ENCODE measurements at regions not wholly inside any gene's neighbourhood (a gene's known extent, or its start where the extent isn't known, plus 50 kb on each side); places are given as distances from the start of the nearest gene placed in this dataset.
A peak's percentile ranks its signal among the peaks of the same experiment; 100 is the strongest.

DNA sequence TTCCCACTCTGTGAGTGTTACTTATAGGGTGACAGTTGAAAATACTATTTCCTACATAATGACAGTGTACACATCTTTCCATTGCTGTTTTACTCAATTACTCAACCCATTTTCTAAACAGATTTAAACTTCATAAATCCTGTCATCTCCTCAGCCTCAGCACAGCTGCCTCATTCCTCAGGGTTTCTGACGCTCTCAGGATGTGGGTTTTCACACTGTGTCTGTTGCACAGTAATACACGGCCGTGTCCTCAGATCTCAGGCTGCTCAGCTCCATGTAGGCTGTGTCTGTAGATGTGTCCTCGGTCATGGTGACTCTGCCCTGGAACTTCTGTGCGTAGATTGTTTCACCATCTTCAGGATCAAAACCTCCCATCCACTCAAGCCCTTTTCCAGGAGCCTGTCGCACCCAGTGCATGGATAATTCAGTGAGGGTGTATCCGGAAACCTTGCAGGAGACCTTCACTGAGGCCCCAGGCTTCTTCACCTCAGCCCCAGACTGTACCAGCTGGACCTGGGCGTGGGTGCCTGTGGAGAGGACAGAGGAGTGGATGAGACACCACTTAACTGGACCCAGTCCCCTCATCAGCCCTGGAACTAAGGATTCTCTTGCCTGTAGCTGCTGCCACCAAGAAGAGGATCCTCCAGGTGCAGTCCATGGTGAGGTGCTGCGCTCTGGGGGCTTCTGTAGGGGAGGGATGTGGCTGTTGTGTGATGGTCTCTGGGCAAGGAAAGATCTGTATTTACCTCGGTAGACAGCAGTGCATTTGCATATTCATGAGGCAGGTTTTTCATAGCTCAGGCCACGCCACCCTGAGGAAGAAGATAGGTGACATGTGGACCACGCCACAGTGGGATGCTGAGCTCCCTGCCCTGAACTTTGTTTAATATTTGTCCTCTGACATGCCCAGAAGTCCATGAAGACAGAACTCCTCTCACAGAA, 750.2 kb downstream of the TMEM121 start:
- no peak overlapping the region for H3K4me3 ChIP-seq (ENCODE audit: low read depth, low read length)

DNA sequence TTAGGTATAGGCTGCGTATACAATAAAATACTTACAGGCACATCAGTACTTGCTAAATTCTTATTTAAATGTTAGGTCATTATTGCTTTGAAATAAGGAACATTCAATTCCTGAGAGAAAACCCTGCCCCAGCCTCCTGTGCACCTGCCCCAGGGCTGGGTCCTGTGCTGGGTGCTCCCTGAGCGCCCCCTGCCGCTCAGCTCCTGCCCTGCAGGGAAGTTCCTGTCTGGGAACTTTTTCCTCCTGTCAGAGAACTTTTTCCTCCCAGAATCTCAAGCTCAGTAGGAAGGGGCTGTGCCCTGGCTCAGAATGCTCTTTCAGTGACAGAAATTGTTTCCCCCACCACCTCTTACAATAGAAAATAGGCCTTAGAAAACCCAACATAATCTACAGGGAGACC, 751.1 kb downstream of the TMEM121 start:
- Histone ChIP-seq H3K27me3 (ENCODE audit: insufficient read depth, low read depth, severe bottlenecking) (peaks cover 59% of the 10 kb centered on the region), H3K27ac (no peak overlapping the region), H3K4me3 (ENCODE audit: low read depth, low read length) (no peak overlapping the region), H3K9me3 (ENCODE audit: severe bottlenecking) (no peaks in the 10 kb centered on the region), H3K36me3 (no peaks in the 10 kb centered on the region)
- TF ChIP-seq, protein P1, sequence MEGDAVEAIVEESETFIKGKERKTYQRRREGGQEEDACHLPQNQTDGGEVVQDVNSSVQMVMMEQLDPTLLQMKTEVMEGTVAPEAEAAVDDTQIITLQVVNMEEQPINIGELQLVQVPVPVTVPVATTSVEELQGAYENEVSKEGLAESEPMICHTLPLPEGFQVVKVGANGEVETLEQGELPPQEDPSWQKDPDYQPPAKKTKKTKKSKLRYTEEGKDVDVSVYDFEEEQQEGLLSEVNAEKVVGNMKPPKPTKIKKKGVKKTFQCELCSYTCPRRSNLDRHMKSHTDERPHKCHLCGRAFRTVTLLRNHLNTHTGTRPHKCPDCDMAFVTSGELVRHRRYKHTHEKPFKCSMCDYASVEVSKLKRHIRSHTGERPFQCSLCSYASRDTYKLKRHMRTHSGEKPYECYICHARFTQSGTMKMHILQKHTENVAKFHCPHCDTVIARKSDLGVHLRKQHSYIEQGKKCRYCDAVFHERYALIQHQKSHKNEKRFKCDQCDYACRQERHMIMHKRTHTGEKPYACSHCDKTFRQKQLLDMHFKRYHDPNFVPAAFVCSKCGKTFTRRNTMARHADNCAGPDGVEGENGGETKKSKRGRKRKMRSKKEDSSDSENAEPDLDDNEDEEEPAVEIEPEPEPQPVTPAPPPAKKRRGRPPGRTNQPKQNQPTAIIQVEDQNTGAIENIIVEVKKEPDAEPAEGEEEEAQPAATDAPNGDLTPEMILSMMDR (IDR thresholded peaks at IDR 0.05; ENCODE audit: low read depth, low read length) = peak; percentile 76
- DNase-seq = no peak

More for the DNA sequence above, 750.2 kb downstream of the TMEM121 start:
- TF ChIP-seq, protein P1 (IDR thresholded peaks at IDR 0.05; ENCODE audit: low read depth, low read length) = no peak
- Histone ChIP-seq H3K9me3 (ENCODE audit: severe bottlenecking) (no peaks in the 10 kb centered on the region), H3K27me3 (ENCODE audit: insufficient read depth, low read depth, severe bottlenecking) (peaks cover 61% of the 10 kb centered on the region), H3K27ac (no peak overlapping the region), H3K36me3 (no peaks in the 10 kb centered on the region)
- no peak for DNase-seq

DNA sequence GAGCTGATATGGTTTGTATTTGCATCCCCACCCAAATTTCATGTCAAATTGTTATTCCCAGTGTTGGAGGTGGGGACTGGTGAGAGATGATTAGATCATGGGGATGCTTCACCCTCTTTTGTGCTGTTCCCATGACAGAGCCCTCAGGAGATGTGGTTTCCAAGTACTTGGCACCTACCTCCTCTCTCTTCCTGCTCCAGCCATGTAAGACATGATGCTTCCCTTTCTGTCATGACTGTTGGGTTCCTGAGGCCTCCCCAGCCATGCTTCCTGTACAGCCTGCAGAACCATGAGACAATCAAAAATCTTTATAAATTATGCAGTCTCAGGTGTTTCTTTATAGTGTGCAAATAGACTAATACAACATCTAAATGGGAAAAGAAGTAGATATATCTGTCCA, 754.5 kb downstream of the TMEM121 start:
- no peak overlapping the region for H3K27ac ChIP-seq
- H3K27me3 ChIP-seq (ENCODE audit: insufficient read depth, low read depth, severe bottlenecking) = peaks cover 61% of the 10 kb centered on the region
- no peaks in the 10 kb centered on the region for H3K9me3 ChIP-seq (ENCODE audit: severe bottlenecking)
- no peak for DNase-seq
- H3K4me3 ChIP-seq (ENCODE audit: low read depth, low read length) = no peak overlapping the region
- H3K36me3 ChIP-seq = no peaks in the 10 kb centered on the region
- TF ChIP-seq, protein P1 (IDR thresholded peaks at IDR 0.05; ENCODE audit: low read depth, low read length) = no peak

DNA sequence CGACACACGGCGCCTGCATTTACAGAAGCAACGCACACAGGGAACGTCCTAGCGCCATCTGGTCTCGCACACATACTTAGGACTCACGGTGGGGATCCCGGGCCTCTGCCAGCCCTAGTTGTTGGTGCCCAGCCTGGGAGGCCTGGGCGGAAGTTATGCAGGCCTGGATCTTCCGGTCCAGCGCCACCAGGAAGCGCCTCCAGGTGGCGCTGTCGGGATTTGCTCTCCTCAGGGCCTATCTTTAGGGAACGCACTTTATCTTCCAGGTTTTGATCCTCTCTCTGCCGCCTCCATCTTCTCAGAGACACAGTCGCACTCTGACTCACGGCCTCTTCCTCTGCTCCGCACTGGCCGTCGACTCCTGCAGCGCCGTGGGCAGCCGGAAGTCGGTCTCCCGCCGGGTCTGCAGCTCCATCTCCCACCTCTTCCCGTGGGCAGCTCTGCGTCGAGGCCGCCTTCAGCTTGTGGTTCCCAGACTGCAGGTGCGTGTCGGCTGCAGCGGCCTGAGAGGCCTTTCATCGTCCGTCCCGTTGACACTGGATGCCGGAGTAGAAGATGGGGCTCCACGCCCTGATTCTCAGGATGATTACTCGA, 760.4 kb downstream of the TMEM121 start:
- Histone ChIP-seq H3K9me3 (ENCODE audit: severe bottlenecking) (no peaks in the 10 kb centered on the region), H3K27ac (no peak overlapping the region), H3K36me3 (no peaks in the 10 kb centered on the region), H3K4me3 (ENCODE audit: low read depth, low read length) (no peak overlapping the region), H3K27me3 (ENCODE audit: insufficient read depth, low read depth, severe bottlenecking) (peaks cover 51% of the 10 kb centered on the region)
- TF ChIP-seq, protein P1 (IDR thresholded peaks at IDR 0.05; ENCODE audit: low read depth, low read length) = peak; percentile 70
- peak; percentile 10 for DNase-seq

DNA sequence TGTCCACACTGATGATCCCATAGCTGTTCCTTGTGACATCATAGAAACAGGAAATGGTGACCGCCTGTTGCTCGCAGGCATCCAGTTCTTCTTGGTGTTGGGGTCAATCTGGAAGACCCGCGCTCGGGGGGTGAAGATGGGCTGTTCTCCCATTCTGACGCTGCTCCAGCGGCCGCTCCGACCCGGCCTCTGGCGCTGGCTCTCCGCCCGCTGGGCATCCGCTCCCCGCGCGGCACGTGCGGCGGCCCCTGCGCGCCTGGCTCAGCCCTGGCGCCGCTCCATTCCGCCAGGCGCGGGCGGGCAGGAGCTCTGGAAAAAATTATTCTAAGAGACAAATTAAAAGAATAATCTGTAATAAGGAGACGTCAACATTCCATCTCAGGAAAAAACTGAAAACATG, 761.1 kb downstream of the TMEM121 start:
- Histone ChIP-seq H3K9me3 (ENCODE audit: severe bottlenecking) (no peaks in the 10 kb centered on the region), H3K27me3 (ENCODE audit: insufficient read depth, low read depth, severe bottlenecking) (peaks cover 46% of the 10 kb centered on the region), H3K27ac (no peak overlapping the region), H3K36me3 (no peaks in the 10 kb centered on the region), H3K4me3 (ENCODE audit: low read depth, low read length) (no peak overlapping the region)
- TF ChIP-seq, protein P1 (IDR thresholded peaks at IDR 0.05; ENCODE audit: low read depth, low read length) = no peak
- no peak for DNase-seq
